ENCODE measurements at regions not wholly inside any gene's neighbourhood (a gene's known extent, or its start where the extent isn't known, plus 50 kb on each side); places are given as distances from the start of the nearest gene placed in this dataset.

DNA sequence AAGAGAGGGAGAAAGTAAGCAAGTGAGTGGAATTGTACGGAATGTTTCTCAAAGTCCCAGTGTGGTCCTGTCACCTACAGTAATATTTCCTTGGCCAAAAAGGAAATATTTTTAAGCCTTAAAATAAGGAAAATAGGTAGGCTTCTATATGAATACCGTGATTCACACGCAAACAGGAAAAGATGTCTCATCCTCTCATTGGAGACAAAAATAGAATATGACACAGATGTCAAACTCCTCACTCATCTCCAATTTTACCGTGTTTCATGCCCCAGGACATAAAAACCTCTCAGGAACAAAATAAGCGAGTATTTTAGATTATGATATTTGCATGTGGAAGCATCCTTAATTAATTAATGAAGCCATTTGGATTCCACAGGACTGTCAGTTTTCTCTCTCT is 1269.5 kb downstream of the RAPGEF2 start:
- intact Hi-C loops (cut with DNase I) = no loop called here
- Histone ChIP-seq H3K36me3 (no peaks in the 10 kb centered on the region), H3K27me3 (no peaks in the 10 kb centered on the region), H3K9me3 (no peaks in the 10 kb centered on the region), H3K4me1 (ENCODE audit: insufficient read depth) (no peaks in the 10 kb centered on the region), H3K4me3 (no peak overlapping the region), H3K27ac (no peak overlapping the region)
- TF ChIP-seq EP300 (IDR thresholded peaks at IDR 0.05) (no peak), POLR2A (IDR thresholded peaks at IDR 0.05) (no peak)
- TF ChIP-seq, protein P1, sequence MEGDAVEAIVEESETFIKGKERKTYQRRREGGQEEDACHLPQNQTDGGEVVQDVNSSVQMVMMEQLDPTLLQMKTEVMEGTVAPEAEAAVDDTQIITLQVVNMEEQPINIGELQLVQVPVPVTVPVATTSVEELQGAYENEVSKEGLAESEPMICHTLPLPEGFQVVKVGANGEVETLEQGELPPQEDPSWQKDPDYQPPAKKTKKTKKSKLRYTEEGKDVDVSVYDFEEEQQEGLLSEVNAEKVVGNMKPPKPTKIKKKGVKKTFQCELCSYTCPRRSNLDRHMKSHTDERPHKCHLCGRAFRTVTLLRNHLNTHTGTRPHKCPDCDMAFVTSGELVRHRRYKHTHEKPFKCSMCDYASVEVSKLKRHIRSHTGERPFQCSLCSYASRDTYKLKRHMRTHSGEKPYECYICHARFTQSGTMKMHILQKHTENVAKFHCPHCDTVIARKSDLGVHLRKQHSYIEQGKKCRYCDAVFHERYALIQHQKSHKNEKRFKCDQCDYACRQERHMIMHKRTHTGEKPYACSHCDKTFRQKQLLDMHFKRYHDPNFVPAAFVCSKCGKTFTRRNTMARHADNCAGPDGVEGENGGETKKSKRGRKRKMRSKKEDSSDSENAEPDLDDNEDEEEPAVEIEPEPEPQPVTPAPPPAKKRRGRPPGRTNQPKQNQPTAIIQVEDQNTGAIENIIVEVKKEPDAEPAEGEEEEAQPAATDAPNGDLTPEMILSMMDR (IDR thresholded peaks at IDR 0.05) = no peak
- WGBS, 3 donors = 79 to 87% (median 86%) methylated on average over 5 of the region's 5 CpGs
- DNase-seq = no peak

DNA sequence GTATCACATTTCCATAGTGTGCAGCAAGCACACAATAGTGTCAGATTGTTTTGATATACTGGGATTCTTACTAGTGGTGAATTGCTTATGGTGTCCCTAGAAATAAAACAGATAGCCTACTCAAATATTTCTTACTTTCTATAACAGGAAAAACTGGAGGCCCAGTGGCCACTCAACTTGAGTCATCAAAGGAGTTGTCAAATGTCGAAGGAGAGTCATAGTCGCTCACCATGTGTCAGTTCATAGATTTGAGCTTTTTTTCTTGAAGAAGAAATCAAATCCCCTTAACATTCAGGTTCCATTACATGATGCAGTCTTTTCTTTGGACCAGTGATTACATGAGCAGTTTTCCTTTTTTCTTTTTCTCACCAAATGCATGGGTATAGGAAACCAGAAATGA is 1271.0 kb downstream of the RAPGEF2 start:
- H3K4me3 ChIP-seq = no peak overlapping the region
- no peaks in the 10 kb centered on the region for H3K27me3 ChIP-seq
- no peaks in the 10 kb centered on the region for H3K9me3 ChIP-seq
- TF ChIP-seq, protein P1 (IDR thresholded peaks at IDR 0.05) = no peak
- H3K27ac ChIP-seq = no peak overlapping the region
- 92 to 94% (median 94%) methylated on average over 2 of the region's 2 CpGs for WGBS, 3 donors
- no peaks in the 10 kb centered on the region for H3K36me3 ChIP-seq
- H3K4me1 ChIP-seq (ENCODE audit: insufficient read depth) = no peaks in the 10 kb centered on the region
- intact Hi-C loops (cut with DNase I) = no loop called here
- no peak for DNase-seq

DNA sequence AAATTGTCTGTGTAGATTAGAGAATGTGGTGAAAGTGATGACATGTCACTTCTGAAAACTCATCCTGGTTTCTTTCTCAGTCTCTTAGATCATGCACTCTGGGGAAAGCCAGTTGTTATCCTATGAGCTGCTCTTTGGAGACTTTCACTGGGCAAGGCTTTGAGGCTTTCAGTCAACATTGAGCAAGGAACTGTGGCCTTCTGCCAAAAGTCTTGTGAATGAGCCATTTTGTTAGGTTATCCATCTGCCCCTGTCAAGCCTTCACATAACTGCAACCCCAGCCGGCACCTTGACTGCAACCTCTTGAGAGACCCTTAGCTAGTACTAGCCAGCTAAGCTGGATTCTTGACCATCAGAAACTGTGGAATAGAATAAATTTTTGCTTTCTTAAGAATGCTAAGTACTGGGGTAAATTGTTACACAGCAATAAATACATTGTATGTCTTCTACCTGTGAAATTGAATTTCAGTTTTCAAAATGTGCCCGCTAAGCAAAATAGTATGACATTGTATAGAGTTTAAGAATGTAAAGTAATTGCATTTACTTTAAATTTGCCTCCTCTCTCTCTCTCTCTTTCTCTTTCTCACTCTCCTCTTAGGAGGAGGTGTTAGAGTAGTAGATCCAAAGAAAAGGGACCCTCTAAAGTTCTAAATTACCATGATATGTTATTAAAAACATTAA is 1273.0 kb downstream of the RAPGEF2 start:
- intact Hi-C loops (cut with DNase I) = no loop called here
- no peak for TF ChIP-seq POLR2A (IDR thresholded peaks at IDR 0.05)
- no peak for TF ChIP-seq EP300 (IDR thresholded peaks at IDR 0.05)
- TF ChIP-seq, protein P1 (IDR thresholded peaks at IDR 0.05) = no peak
- no peak for DNase-seq
- 81 to 87% (median 83%) methylated on average over 2 of the region's 2 CpGs for WGBS, 3 donors
- Histone ChIP-seq H3K36me3 (no peaks in the 10 kb centered on the region), H3K4me1 (ENCODE audit: insufficient read depth) (no peaks in the 10 kb centered on the region), H3K4me3 (no peak overlapping the region), H3K9me3 (no peaks in the 10 kb centered on the region), H3K27me3 (no peaks in the 10 kb centered on the region), H3K27ac (no peak overlapping the region)

DNA sequence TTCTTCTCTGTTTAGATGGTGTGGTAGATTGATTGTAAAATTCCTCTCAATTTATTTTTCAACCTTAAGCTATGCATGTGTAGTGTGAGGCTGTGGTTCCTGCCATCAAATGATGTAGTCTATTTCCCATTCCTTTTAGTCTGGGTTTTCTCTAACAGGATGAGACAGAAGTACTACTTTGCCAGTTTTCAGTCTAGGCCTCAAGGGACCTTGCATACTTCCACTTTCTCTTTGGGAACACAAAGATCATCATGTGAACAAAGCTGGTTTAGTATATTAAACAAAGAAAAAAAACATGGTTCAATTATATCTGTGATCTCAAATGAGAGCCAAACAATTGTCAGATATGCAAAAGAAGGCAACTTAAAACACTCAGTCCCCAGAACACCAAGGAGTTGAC is 1284.0 kb downstream of the RAPGEF2 start:
- no peak overlapping the region for H3K27ac ChIP-seq
- no peaks in the 10 kb centered on the region for H3K36me3 ChIP-seq
- intact Hi-C loops (cut with DNase I) = no loop called here
- no peaks in the 10 kb centered on the region for H3K4me1 ChIP-seq (ENCODE audit: insufficient read depth)
- H3K9me3 ChIP-seq = peaks cover 0 to 8% of the 10 kb centered on the region in 2 donors
- H3K4me3 ChIP-seq = no peak overlapping the region
- no peak for DNase-seq
- TF ChIP-seq, protein P1 (IDR thresholded peaks at IDR 0.05) = no peak
- TF ChIP-seq POLR2A (IDR thresholded peaks at IDR 0.05) (no peak), EP300 (IDR thresholded peaks at IDR 0.05) (no peak)
- no peaks in the 10 kb centered on the region for H3K27me3 ChIP-seq

Measured in ovary (tissue), 7 donors.